ENCODE measurements at regions not wholly inside any gene's neighbourhood (a gene's known extent, or its start where the extent isn't known, plus 50 kb on each side); places are given as distances from the start of the nearest gene placed in this dataset.
A peak's percentile ranks its signal among the peaks of the same experiment; 100 is the strongest.
"Not testable (repeated sequence)": the region's sequence is repeated elsewhere in the genome, so short reads cannot be mapped to it uniquely, and the experiment has no call there.

DNA sequence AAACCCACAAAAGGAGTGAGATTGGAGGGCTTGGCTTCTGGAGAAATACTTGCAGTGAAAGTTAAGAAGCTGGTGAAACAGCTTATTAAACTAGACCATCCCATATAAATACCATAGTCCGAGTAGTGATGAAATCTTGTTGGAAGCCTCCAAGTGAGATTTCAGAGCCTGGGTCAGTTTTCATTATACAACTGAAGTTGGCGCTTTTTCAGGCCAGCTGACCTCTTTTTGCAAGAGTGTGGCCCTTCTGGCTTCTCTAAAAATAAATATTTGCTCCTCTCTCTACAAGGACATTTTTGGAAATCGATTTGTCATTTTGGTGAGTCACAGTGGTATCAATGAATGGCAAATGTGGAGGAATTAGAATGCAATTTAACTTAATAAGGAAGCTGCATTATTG lies 51.2 kb upstream of the THRB start:
- no peak for DNase-seq

DNA sequence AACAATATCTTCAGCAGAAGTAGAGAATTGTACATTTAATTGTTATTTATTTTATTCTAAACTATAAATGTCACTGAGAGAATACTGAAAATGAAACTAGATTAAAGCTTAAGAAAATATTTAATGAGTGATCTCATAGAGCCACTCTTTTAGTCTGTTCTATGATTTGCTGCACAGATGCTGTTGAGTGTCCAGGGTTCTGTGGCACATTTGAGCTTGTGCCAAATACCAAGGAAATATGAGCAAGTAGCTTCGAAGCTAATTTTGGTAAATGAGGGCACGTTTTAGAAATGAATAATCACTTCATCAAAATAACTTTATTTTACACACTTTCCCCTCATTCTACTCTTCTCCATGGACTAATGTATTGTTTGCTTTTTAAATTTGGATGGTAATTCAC lies 53.6 kb upstream of the THRB start:
- no peak for DNase-seq

DNA sequence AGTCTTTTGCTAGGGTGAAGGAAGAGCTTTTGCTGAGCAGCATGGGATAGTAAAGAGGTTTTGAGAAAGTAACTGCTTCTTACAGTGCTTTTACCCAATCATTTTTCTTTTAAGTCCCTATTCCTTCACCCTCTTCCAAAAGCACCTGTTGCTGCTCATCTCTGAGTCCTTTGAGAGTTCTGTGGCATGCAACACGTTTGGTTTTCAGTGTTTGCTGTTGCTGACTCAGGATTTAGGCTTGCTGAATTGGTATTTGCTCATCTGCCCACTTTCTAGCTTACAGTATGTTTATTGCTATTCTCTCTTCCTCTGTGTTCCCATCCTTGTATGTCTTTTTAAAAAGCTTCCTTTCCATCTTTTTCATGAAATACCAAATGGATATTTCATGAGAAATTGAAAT lies 55.9 kb upstream of the THRB start:
- DNase-seq = no peak

DNA sequence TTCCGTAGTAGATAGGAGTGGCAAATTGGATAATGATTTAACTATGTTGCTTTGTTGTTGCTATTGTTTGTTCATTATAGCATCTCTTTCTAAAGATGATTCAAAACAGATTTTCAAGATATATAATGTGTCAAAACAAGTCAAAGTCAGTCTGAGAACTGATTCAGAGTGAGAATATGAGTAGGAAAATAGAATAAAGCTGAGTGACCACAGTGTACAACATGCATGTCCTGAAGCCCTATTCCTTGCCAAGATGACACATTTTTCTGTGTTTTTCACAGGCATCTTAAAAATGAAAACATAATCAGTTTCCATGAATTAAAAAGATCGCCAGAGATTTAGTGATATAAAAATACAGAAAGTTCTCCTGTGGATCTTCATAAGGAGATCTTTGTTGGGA lies 57.0 kb upstream of the THRB start:
- DNase-seq = no peak

DNA sequence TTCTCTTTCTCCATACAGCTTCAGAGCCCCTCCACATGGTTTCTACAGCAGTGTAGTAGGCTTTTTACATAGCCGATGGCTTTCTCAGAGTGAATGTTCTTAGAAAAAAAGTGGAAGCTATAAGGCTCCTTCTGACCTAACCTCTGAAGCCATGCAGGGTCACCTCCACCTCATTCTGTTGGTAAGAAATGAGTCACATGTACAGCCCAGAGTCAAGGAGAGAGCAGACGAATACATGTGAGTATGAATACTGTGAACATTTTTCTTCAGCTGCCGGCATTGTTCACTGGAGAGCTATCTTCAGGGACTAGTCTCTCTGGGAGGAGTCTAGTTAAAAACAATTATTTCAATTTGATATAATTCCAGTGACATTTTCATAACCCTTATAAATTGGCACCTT lies 68.2 kb upstream of the THRB start:
- no peak for DNase-seq

DNA sequence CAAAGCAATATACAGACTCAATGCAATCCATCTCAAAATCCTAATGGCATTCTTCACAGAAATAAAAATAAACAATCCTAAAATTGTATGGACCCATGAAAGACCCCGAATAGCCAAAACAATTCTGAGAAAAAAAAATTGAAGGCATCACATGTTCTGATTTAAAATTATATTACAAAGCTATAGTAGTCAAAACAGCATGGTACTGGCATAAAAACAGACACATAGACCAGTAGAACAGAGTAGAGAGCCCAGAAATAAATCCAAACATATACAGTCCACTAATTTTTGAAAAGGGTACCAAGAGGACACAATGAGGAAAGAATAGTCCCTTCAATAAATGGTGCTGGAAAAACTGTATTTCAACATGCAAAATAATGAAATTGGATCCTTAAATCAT lies 70.4 kb upstream of the THRB start:
- no peak for DNase-seq

DNA sequence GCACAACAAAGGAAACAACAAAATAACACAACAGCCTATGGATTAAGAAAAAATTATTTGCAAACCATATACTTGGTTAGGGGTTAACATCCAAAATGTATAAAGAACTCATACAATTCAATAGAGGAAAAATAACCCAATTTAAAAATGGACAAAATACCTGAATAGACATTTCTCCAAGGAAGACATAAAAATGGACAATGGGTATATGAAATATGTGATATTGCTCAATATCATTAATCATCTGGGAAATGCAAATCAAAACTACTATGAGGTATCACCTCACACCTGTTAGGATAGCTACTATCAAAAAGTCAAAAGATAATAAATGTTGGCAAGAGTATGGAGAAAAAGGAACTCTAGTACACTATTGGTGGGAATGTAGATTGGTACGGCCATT lies 71.0 kb upstream of the THRB start:
- DNase-seq = no peak

DNA sequence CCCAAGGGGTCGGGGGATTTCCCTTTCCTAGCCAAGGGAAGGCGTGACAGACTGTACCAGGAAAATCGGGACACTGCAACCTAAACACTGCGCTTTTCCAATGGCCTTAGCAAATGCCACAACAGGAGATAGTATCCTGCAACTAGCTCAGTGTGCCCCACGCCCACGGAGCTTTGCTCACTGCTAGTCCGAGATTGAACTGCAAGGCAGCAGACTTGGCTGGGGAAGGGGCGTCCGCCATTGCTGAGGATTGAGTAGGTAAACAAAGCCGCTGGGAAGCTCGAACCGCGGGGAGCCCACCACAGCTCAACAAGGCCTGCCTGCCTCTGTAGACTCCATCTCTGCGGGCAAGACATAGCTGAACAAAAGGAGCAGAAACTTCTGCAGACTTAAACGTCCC lies 72.3 kb upstream of the THRB start:
- no peak for DNase-seq

DNA sequence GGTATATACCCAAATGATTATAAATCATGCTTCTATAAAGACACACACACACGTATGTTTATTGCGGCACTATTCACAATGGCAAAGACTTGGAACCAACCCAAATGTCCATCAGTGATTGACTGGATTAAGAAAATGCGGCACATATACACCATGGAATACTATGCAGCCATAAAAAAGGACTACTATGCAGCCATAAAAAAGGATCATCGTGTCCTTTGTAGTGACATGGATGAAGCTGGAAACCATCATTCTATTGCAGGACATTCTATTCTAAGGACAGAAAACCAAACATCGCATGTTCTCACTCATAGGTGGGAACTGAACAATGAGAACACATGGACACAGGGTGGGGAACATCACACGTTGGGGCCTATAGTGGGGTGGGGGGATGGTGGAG lies 77.8 kb upstream of the THRB start:
- DNase-seq = not testable (repeated sequence)

DNA sequence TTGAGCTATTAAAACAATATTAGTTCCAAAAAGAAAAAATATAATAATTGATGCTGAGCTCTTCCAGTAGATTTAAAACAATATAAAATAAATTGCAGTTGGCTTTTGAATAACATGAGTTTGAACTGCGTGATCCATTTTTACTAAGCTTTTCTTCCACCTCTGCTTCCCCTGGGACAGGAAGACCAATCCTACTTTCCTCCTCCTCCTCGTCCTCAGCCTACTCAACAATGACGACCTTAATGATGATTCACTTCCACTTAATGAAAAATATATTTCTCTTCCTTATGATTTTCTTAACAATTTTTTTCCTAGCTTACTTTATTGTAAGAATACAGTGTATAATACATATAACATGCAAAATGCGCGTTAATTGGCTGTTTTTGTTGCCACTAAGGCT lies 78.9 kb upstream of the THRB start:
- no peak for DNase-seq

DNA sequence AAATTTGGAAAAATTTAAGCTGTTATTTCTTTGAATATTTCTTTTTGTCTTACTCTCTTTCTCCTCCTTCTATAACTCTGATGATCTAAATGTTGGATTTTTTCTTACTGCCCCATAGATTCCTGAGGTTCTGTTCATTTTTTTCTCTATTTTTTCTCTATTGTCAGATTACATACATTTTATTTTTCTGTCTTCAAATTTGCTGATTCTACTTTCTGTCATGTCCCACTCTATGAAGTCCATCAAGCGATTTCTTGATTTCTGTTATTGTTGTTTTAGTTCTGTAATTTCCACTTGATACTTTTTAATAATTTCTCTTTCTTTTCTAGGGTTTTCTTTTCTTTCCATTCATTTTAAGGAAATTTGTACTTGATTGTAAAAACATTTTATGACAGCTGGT lies 83.7 kb upstream of the THRB start:
- DNase-seq = no peak

DNA sequence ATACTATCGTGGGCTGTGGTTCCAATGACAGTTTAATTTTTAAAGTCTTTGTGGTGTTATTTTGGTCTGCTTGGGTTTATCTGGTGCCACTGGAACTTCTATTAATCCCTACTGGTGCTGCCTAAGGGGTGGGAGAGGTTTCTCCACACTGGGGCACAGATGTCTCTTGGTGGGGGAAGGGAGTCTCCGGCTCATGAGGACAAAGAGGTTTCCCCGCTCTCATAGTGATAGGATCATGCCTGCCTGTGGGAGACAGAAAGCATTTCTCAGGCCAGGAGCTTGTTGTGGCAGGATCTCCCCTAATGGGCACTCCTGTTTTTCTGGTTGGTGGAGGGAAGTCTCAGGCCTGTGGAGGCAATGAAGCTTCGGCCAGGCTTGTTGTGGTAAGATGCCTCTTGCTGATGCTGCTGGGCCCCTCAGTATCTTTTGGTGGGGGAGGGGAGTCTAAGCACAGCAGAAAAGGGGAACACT lies 84.3 kb upstream of the THRB start:
- no peak for DNase-seq

DNA sequence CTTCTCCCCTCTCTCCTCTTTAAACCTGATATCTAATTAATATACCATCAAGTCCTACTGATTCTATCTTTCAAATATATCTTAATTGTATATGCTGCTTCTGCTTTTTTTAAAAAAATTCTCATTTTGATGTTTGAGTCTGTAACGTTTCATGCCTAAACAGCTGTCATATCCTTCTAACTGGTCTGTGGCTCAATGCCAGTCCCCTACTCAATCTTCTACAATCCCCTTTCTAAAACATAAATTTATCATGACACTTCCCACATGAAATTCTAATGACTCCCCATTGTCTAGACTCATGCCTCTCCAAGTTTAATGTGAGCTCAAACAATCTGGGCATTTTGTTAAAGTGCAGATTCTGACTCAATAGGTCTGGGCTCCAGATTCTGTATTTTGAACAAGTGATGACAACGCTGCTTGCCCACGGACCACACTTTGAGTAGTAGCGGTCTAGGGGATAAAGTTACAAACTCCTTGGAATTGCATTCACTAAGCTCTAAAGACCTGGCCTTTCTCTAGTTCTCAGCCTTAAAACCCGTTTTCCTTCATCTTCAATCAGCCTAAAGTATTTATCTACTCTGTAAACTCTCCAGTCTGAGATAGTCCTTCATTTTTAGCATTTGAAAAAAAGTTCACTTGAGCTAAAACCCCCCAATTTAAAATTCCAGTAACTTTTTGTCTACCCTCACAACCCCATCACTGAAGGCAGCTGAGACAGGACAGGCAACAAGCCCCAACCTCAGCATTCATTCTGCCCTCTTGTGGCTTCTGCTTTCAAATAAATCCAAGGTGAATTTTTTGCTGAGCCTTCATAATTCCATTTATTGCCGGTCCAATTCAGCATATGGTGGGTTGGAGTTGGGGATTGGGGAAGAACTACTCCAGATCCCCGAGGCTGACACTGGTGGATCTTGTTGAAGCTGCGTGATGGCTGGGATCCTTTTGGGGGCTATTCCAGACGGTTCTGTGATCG lies 88.1 kb upstream of the THRB start:
- DNase-seq = peak in 1 of 2 donors; percentile 12

DNA sequence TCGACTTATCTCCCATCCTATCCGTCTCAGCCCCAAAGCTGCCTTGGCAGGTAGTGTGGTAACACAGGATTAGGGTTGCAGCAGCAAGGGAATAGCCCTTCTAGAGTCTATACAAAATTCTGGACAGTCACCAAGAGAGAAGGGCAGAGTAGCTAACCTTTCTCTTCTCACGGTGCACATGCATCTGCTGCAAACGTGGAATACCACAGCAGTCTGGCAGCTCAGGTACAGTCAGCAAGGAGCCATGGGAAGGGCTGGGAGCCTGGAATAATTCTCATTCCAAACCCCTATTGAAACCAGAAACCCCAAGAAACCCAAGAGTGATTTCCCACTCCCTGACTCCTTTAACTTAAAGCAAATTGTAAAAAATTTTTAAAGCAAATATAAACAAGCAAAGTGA lies 92.3 kb upstream of the THRB start:
- no peak for DNase-seq

DNA sequence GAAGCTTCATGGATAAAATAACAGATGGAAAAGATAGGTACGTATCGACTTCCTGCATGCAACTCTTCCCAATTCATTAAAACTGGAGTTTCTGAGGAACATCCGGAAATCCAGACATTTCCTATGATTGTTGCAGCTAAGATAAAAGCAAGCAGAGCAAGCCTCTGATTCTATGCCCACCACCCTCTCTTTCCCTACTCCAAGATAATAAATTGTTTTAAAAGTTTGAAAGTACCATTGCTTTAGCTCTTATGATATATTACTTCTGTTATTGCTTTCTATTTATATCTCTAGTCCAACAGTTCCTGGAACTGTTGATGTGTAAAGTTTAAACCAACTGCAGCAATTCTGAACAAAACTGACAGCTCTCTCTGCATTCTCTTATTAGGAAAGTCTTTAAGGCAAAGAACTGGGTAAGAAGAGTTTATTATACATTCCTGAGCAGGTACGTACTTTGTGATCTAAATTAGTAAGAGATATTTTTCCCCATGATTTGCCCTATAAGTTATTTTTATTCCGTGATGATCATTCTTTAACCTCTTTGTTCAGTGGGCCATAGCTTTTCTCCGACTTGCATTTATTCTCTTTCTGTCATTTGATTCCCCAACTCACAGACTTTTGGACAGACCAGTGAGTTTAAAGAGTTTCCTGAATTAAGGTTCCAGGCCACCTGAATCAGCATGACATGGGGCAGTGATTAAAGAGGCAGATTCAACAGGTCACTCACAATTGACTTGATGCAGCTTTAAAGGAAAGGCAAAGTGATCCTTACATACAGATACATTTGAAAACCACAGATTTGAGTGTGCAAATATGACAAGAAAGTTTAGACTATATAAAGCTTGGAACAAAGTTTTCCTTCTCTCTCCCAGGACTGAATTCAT lies 94.2 kb upstream of the THRB start:
- no peak for DNase-seq

DNA sequence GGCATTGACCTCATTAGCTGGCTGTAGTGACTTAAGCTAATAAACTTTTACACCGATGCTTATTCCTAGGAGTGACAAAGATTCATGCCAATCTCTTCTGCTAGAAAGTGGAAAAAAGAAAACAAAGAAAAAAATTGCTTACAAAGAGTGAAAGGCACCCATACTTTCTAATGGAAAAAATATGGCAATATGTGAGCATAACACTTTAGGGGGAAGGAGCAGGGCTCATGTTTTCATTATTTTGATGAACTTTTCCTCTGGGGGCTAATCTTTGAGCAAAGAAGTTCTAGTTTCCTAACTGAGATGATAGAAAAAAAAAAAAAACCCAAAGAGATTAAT lies 94.8 kb upstream of the THRB start:
- DNase-seq = no peak

DNA sequence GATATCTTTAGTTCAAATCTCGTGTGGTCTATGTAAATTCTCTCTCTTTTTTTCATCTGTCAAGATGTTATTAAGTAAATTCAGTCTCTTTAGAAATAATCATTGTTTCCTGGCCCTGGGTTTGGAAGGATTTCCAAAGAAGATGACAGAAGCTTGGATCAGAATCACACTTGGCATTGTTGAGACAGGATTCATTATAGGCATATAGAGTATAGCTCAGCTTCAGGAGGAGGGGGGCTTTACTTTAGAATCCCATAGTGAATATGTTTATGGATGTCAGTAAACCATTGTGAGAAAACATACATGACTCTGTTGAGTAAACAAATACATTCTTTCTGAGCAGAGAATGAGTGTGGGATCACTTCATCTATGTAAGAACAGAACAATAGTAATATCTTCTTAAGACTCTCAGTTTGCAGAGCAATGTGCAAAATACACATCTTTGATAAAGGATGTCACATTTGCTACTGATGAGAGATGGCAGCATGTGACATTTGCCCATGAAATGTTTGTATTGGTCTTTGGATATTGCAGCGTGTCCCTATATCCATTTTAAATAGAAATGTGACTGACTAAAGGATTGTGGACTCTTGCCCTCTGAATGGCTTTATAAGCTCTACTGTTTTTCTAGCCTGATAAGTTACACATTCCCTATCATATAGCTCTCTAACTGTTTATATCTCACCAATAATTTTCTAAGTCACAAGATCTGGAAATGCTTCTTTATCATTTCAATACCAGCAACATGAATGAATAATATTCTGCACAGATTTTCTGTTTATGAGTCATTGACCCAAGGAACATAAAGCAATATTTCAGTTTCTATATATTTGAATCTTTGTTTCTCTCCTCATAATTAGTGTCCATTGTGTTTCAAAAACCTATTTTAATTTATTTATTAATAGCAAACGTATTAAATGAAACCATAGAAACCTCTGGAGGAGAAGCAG lies 95.6 kb upstream of the THRB start:
- no peak for DNase-seq

DNA sequence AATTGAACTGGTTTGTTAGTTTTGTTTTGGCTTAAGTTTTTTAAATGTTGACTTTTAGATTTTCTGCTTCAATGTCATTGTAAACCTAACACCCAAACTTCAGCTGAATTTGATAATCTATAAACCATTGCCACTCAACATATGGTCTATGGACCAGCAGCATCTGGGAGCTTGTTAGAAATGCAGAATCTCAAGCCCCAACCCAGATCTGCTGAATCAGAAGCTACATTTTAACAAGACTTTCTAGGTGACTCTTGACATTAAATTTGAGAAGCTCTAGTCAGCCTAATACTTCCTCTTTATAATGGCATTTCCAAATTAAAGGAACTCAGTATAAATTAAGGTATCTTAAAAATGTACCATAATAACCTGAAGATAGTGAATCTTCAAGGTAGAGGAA lies 96.5 kb upstream of the THRB start:
- DNase-seq = no peak

DNA sequence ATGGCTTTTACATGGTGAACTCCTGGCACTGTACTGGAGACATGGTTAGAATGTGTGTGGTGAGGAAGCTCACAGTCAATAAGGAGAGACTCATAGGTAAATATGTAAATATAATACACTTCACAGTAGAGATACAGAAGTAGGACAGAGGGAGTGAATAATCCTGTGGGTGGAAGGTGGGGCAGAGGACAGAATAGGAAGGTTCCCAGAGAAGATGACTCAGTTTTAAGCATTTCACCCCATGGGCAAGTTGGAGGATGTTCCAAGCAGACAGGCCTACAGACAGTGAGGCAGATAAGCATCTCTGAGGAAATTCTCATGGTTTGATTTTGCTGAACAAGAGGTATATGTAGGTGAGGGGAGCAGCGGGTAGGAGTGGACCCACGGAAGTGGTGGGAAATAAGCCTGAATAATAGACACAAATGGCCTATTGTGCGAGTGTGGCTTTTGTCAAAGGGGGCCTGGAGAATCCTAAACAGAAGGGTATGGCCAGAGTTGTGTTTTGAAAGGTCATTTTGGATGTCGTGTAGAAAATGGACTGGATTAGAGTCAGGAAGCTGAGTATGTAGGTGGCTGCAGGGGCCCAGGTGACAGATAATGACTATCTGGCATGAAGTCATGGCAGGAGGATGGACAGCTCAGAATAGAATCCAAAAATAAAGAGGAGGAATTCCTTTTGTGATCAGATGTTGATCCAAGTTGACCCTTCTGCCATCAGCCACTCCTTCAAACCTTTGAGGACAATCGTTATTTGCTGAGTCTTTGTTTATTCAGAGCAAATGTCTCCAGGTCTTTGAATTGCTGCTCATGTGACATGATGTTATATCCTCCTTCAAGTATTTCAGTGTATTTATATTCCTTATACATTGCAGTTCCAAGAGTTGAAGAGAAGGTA lies 97.3 kb upstream of the THRB start:
- DNase-seq = no peak

DNA sequence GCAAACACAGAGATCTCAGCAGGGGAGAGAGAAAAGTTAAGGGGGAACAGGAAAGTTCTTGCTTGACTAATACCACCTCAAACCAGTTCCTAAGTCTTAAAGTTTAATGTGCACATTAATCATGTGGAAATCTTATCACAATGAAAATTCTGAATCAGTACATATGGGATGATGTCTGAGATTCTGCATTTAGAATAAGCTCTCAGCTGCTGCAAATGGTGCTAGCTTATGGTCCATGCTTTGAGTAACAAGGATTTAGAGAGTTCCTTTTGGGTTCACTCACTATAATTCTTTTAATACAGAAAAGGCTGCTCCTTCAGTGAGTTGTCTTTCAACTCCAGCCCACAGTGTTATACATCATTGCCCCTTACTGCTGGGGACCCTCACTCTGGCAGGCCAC lies 99.5 kb upstream of the THRB start:
- DNase-seq = no peak

DNA sequence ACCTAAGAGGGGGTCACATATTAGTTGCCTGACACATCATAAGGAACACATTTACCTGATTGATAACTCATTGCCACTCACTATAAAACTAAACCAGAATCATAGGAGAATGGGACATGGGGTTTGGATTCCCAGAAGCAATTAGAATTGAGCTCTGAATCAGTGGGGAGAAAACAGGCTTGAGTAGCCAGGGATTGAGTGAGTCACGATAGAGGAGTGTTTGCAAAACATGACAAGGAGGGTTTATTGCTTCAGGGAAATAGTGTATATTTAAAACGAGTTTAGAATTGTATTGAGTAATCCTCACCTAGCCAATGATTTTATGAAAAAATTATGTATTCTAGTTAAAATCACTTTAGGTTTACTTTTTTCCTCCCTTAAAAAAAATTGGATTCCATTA lies 101.1 kb upstream of the THRB start:
- DNase-seq = no peak

DNA sequence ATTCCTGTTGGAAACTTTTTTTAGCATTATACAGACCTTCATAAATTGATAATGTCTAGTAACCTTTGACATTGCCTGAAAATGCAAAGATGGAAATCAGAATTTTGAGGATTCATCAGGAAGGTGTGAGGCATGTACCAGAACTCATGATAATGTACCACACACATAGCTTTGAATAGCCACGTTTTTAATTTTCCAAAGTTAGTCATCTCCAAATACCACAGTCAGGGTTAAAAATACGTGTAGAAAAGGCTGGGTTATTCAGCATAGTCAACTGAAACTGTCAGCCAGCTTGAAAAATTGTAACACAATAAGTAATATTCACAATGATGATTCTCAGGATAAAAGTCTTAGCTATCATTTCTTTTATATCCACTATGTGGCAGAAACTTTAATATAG lies 102.0 kb upstream of the THRB start:
- no peak for DNase-seq
